Fibroblast of the aortic adventitia (primary cell): ENCODE measurements at regions not wholly inside any gene's neighbourhood (a gene's known extent, or its start where the extent isn't known, plus 50 kb on each side); places are given as distances from the start of the nearest gene placed in this dataset.
"Not testable (repeated sequence)": the region's sequence is repeated elsewhere in the genome, so short reads cannot be mapped to it uniquely, and the experiment has no call there.

Experiments
- DNase-seq: peaks from one replicate; pipeline ENCODE4 v3.0.0-alpha.2; 2010; ENCODE audit warnings: low read depth
- H3K4me3 ChIP-seq: 2 replicates; pipeline ENCODE4 v1.5.1; 2011; ENCODE audit warnings: low read depth, mild to moderate bottlenecking, control low read depth, low read length, moderate library complexity
- TF ChIP-seq, protein P1 (sequence below): IDR thresholded peaks from 2 replicates; pipeline ENCODE4 v1.5.1; 2011; ENCODE audit warnings: mild to moderate bottlenecking, low read length, control low read depth, inconsistent platforms; ENCODE audit not compliant: insufficient read depth

DNA sequence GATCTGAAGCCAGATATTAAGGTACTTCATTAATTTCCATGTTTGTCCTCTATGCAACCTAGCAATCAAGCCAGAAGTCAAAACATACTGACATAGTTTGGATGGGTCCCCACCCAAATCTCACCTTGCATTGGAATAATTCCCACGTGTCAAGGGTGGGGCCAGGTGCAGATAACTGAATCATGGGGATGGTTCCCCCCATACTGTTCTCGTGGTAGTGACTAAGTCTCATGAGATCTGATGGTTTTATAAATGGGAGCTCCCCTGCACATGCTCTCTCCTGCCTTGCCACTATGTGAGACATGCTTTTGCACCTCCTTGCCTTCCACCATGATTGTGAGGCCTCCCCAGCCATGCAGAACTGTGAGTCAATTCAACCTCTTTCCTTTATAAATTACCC lies 143.9 kb upstream of the C1QTNF3 start:
- DNase-seq, H3K4me3 ChIP-seq: not testable (repeated sequence)

DNA sequence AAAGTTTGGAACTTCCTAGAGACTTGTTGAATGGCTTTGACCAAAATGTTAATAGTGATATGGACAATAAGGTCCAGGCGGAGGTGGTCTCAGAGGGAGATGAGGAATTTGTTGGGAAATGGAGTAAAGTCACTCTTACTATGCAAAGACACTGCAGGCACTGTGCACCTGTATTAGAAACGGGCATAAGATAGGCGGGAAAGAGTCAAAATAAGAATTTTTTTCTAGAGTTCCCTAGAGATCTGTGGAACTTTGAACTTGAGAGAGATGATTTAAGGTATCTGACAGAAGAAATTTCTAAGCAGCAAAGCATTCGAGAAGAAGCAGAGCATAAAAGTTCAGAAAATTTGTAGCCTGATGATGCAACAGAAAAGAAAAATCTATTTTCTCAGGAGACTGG lies 144.4 kb upstream of the C1QTNF3 start:
- DNase-seq, H3K4me3 ChIP-seq: not testable (repeated sequence)

DNA sequence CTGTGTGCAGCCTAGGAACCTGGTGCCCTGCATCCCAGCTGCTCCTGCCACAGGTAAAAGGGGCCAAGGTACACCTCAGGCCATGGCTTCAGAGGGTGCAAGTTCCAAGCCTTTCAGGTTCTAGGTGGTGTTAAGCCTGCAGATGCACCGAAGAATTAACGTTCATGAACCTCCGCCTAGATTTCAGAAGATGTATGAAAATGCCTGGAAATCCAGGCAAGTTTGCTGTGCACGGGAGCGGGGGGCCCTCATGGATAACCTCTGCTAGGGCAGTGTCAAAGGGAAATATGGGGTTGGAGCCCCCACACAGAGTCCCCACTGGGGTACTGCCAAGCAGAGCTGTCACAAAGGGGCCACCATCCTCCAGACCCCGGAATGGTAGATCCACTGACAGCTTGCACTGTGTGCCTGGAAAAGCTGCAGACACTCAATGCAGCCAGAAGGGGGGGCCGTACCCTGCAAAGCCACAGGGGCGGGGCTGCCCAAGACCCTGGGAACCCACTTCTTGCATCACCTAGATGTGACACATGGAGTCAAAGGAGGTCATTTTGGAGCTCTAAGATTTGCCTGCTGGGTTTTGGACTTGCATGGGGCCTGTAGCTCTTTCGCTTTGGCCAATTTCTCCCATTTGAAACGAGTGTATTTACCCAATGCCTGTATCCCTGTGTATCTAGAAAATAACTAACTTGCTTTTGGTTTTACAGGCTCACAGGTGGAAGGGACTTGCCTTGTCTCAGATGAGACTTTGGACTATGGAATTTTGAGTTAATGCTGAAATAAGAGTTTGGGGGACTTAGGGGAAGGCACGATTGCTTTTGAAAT lies 145.2 kb upstream of the C1QTNF3 start:
- not testable (repeated sequence) for H3K4me3 ChIP-seq
- TF ChIP-seq, protein P1, sequence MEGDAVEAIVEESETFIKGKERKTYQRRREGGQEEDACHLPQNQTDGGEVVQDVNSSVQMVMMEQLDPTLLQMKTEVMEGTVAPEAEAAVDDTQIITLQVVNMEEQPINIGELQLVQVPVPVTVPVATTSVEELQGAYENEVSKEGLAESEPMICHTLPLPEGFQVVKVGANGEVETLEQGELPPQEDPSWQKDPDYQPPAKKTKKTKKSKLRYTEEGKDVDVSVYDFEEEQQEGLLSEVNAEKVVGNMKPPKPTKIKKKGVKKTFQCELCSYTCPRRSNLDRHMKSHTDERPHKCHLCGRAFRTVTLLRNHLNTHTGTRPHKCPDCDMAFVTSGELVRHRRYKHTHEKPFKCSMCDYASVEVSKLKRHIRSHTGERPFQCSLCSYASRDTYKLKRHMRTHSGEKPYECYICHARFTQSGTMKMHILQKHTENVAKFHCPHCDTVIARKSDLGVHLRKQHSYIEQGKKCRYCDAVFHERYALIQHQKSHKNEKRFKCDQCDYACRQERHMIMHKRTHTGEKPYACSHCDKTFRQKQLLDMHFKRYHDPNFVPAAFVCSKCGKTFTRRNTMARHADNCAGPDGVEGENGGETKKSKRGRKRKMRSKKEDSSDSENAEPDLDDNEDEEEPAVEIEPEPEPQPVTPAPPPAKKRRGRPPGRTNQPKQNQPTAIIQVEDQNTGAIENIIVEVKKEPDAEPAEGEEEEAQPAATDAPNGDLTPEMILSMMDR = peak; percentile 45
- peak; percentile 22 for DNase-seq

DNA sequence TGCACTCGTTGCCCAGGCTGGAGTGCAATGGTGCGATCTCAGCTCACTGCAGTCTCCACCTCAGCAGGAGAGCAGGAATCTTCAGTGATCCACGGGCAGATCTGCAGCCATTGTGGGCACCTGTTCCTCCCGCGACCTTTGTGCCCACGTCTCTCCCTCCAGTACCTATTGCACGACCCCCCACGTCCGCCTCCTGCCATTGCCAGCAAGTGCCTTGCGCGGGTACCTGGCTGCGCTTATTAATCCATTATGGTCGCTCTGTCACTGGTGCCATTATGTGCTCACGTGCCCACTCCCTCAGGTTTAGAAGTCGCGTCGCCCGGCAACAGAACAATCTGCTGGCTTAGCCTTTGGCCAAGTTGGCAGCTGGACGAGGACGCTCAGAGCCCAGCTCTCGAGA lies 146.2 kb upstream of the C1QTNF3 start:
- DNase-seq, H3K4me3 ChIP-seq: not testable (repeated sequence)

DNA sequence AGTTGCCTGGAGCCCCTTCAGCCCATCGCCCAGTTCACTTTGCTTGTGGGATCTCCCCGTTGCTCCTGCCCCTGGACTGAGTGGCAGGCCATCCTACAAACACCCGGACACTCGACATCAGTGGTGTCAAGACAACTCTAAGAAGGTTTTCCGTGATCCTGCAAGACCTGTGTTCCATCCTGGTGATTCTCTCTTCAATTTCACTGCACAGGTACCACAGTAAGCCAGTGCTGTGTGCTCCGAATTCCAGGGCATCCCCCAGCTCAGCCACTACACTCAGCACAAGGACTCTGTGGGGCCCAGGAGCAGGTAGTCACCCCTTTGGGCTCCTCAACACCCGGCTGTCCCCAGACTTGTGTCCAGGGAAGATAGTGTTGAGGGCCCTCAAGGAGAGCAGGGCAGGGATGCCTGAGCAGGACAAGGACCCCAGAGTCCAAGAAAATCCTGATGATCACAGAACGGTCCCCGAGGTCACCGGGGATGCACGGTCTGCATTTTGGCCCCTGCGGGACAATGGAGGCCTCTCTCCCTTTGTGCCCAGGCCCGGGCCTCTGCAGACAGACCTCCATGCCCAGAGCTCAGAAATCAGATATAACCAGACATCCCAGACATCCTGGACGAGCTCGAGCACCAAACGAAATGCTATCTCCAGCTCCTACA lies 146.9 kb upstream of the C1QTNF3 start:
- peak; percentile 2 for DNase-seq
- H3K4me3 ChIP-seq = not testable (repeated sequence)

DNA sequence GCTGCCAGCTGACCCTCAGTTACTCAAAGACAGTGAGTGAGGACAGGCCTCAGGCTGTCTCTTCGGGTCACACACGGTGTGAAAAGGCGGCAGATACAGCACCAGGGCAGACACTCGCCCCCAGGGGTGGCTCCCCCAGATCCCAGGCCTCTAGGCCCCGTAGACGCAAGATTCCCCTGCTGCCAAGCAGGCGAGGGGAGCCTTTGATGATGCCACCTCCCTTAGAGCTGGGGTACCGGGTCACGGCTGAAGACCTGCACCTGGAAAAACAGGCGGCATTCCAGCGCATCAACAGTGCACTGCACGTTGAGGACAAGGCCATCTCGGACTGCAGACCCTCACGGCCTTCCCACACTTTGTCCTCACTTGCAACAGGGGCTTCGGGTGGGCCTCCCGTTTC lies 147.5 kb upstream of the C1QTNF3 start:
- not testable (repeated sequence) for DNase-seq, H3K4me3 ChIP-seq

DNA sequence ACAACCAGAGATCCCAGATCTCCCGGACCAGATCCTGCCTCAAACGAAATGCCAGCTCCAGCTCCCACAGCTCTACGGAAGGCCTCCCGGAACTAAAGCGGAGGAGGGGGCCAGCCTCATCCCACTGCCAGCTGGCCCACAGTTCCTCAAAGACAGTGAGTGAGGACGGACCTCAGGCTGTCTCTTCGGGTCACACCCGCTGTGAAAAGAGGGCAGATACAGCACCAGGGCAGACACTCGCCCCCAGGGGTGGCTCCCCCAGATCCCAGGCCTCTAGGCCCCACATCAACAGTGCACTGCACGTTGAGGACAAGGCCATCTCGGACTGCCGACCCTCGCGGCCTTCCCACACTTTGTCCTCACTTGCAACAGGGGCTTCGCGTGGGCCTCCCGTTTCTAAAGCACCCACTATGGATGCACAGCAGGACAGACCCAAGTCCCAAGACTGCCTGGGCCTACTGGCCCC lies 148.3 kb upstream of the C1QTNF3 start:
- DNase-seq = peak; percentile 0
- H3K4me3 ChIP-seq = not testable (repeated sequence)

DNA sequence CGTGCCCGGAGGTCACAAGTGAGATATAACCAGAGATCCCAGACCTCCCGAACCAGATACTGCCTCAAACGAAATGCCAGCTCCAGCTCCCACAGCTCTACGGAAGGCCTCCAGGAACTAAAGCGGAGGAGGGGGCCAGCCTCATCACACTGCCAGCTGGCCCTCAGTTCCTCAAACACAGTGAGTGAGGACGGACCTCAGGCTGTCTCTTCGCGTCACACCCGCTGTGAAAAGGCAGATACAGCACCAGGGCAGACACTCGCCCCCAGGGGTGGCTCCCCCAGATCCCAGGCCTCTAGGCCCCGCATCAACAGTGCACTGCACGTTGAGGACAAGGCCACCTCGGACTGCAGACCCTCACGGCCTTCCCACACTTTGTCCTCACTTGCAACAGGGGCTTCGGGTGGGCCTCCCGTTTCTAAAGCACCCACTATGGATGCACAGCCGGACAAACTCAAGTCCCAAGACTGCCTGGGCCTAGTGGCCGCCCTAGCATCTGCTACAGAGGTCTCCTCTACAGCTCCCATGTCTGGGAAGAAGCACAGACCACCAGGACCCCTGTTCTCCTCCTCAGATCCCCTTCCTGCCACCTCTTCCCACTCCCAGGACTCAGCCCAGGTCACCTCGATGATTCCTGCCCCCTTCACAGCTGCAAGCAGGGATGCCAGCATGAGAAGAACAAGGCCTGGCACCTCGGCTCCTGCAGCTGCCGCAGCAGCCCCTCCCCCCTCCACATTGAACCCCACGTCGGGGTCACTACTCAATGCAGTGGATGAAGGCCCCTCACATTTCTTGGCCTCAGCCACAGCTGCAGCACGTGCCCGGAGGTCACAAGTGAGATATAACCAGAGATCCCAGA lies 149.3 kb upstream of the C1QTNF3 start:
- H3K4me3 ChIP-seq = not testable (repeated sequence)
- peak; percentile 1 for DNase-seq

DNA sequence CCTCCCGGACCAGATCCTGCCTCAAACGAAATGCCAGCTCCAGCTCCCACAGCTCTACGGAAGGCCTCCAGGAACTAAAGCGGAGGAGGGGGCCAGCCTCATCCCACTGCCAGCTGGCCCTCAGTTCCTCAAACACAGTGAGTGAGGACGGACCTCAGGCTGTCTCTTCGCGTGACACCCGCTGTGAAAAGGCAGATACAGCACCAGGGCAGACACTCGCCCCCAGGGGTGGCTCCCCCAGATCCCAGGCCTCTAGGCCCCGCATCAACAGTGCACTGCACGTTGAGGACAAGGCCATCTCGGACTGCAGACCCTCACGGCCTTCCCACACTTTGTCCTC lies 149.9 kb upstream of the C1QTNF3 start:
- not testable (repeated sequence) for DNase-seq, H3K4me3 ChIP-seq

DNA sequence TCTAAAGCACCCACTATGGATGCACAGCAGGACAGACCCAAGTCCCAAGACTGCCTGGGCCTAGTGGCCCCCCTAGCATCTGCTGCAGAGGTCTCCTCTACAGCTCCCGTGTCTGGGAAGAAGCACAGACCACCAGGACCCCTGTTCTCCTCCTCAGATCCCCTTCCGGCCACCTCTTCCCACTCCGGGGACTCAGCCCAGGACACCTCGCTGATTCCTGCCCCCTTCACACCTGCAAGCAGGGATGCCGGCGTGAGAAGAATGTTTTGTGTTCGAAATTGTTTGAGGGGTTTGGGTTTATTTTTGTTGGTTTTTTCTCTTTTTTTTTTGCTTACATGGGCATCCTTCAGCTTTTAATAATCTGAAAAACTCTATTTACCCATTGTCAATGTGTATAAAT lies 150.3 kb upstream of the C1QTNF3 start:
- not testable (repeated sequence) for H3K4me3 ChIP-seq, DNase-seq

DNA sequence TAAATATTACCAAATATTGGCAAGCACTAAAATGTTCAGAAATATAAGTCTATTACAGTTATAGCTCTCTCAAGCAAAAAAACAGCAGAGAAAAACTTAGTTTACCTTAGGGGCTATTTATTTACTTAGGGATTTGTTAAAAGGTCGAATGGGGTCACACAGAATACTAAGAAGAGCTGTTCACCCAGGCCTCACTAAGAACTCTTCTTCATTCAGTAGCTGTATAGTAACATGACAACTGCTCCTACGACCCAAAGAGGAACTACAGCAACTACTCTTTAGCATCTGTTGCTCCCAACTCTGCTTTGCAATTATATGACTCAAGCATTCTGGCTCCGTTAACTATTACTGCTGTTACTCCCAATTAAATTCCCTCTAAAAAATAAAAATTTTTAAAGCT lies 150.8 kb upstream of the C1QTNF3 start:
- DNase-seq = peak; percentile 4
- H3K4me3 ChIP-seq = not testable (repeated sequence)

DNA sequence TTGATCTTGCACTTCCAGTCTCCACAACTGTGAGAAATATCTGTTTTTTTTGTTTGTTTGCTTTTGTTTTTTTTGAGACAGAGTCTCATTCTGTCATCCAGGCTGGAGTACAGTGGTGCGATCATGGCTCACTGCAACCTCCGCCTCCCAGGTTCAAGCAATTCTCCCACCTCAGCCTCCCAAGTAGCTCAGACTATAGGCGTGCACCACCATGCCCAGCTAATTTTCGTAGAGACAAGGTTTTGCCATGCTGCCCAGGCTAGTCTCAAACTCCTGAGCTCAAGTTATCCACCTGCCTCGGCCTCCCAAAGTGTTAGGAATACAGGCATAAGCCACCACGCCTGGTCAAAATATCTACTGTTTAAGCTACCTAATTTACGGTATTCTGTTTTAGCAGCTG lies 153.1 kb upstream of the C1QTNF3 start:
- DNase-seq, H3K4me3 ChIP-seq: not testable (repeated sequence)

DNA sequence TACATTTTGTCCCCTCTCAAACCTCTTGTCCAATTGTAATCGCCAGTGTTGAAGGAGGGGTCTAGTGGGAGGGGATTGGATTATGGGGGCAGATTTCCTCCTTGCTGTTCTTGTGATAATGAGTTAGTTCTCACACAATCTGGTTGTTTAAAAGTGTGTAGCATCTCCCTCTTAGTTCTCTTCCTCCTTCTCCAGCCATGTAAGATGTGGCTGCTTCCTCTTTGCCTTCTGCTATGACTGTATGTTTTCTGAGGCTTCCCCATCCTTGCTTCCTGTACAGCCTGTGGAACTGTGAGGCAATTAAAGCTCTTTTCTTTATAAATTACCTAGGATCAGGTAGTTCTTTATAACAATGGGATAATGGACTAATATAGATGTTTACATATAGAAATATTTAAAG lies 162.3 kb upstream of the C1QTNF3 start:
- not testable (repeated sequence) for DNase-seq, H3K4me3 ChIP-seq

DNA sequence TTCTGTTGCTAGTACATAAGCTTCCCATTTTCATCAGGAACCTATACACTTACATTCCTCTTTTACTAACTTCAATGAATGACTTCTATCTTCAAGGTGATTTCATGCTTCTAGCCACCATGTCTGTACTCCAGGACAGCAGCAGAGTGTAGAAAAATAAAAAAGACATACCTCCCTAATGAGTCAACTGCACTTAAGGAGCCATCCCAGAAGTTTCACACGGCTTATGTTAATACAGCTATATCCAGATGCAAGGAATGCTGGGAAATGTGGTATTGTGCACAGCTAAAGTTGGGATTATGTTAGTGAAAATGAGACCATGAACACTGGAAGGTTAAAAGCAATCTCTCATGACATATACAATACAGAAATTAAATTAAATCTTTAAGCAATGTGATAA lies 174.4 kb upstream of the C1QTNF3 start:
- H3K4me3 ChIP-seq = not testable (repeated sequence)
- DNase-seq = peak; percentile 17

DNA sequence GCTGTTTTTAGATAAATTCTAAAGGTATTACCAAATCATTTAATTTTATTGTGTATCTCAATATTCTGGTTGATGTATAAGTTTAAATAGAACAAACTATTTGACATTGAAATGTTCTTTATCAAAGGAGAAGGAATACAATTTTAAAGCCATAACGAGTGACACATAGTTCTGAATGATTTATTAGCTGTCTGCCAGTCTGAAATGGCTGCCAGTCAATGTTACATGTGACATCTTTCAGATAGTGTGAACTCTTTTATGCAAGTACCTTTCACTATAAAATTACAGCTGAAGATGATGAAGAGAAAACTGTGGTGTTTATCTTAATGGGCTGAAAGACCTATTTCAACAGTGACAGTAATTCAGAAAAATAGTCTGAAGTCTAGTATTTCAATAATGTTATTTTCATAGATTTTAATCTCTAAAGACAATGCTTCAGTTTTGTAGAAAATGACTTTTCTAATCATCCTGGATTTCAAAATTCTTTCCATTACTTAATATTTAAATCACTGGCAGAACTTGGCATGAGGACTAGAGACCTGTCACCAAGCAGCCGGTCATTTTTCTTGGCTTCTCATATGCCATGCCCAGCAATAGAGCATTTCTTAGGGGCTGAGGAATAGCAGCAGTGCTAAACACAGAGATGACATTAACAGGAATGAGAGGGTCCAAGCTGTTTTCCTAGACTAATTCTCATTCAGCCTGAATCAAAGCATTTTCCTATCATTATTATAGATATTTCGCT lies 178.5 kb upstream of the C1QTNF3 start:
- not testable (repeated sequence) for H3K4me3 ChIP-seq, DNase-seq

DNA sequence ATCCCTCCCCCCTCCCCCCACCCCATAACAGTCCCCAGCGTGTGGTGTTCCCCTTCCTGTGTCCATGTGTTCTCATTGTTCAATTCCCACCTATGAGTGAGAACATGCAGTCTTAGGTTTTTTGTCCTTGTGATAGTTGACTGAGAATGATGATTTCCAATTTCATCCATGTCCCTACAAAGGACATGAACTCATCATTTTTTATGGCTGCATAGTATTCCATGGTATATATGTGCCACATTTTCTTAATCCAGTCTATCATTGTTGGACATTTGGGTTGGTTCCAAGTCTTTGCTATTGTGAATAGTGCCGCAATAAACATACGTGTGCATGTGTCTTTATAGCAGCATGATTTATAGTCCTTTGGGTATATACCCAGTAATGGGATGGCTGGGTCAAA lies 180.1 kb upstream of the C1QTNF3 start:
- not testable (repeated sequence) for H3K4me3 ChIP-seq, DNase-seq

DNA sequence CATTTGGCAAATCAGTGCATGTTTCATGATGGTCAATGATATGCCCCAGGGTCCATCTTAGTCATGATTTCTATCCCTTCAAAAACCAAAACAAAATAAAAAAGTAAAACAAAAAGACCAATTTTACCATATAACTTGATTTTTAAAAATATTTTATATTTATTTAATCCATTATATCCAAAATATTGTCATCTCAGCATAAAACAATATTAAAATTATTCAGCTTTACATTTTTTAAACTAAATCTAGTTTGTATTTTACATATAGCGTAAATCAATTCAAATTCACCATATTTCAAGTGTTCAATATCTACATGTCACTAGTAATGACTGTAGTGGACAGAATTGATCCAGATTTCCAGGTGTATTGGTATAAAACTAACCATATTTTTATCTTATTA lies 187.4 kb upstream of the C1QTNF3 start:
- DNase-seq, H3K4me3 ChIP-seq: not testable (repeated sequence)
